Activated naive CD4-positive, alpha-beta T cell treated with anti-CD3 and anti-CD28 coated beads, Interleukin-2, amount 50 U/mL, for 72 hours (primary cell): ENCODE measurements at regions not wholly inside any gene's neighbourhood (a gene's known extent, or its start where the extent isn't known, plus 50 kb on each side); places are given as distances from the start of the nearest gene placed in this dataset.
"Not testable (repeated sequence)": the region's sequence is repeated elsewhere in the genome, so short reads cannot be mapped to it uniquely, and the experiment has no call there.

ENCODE experiments used
- ATAC-seq, 2 donors: fragments of 150-1000 bp; cut with Tn5 transposase; 2 replicates each; pipeline ENCODE4 v1.10.0; 2021; ENCODE audit warnings: mild to moderate bottlenecking in 2 of 2, moderate library complexity in 2 of 2
- DNase-seq, 2 donors: peaks; one replicate each; pipeline ENCODE4 v3.0.0; 2021 to 2022; ENCODE audit warnings: low spot score in 2 of 2
- H3K27ac Mint-ChIP-seq, 2 donors: one replicate each; pipeline ENCODE4 v1.8.0; 2022; ENCODE audit warnings: mild to moderate bottlenecking in 2 of 2, mixed read lengths in 2 of 2
- H3K36me3 Mint-ChIP-seq, 2 donors: one replicate each; pipeline ENCODE4 v1.8.0; 2022; ENCODE audit warnings: mixed read lengths in 2 of 2
- H3K9me3 Mint-ChIP-seq, 2 donors: one replicate each; pipeline ENCODE4 v1.8.0; 2022; ENCODE audit warnings: mixed read lengths in 2 of 2

DNA sequence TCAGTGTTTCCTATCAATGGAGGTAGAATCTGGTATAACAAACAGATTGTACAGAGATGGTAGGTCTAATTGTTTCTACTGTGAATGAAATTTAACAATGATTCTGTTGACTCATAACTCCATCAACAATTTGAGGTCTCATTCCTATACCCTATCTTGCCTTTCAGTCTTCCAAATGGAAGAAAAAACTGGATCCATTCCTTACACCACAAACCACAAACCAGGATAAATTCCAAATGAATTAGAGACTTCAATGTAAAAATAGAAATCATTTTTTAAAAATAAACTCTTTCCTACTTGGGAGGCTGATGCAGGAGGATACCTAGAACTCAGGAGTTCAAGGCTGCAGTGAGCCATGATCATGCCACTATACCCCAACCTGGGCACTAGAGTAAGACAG, 114.4 kb upstream of the WDR44 start:
- no peaks in the 10 kb centered on the region for H3K9me3 Mint-ChIP-seq
- ATAC-seq (no peak), DNase-seq (no peak)
- H3K27ac Mint-ChIP-seq: no peak overlapping the region
- H3K36me3 Mint-ChIP-seq: no peaks in the 10 kb centered on the region

GRCh38 chrX:118239178-118239870, 106.6 kb upstream of the WDR44 start:
- ATAC-seq (no peak), DNase-seq (no peak)
- Mint-ChIP-seq H3K27ac (no peak overlapping the region), H3K9me3 (no peaks in the 10 kb centered on the region), H3K36me3 (peaks cover 0 to 12% of the 10 kb centered on the region in 2 donors)

- no peak overlapping the region for H3K27ac Mint-ChIP-seq
- ATAC-seq (no peak), DNase-seq (no peak)
- H3K9me3 Mint-ChIP-seq: no peaks in the 10 kb centered on the region
- peaks cover 0 to 12% of the 10 kb centered on the region in 2 donors for H3K36me3 Mint-ChIP-seq
Observed at GRCh38 chrX:118239913-118240698, 105.8 kb upstream of the WDR44 start.

GRCh38 chrX:118246961-118247360, 98.9 kb upstream of the WDR44 start:
- not testable (repeated sequence) for H3K36me3 Mint-ChIP-seq, H3K9me3 Mint-ChIP-seq, ATAC-seq, H3K27ac Mint-ChIP-seq, DNase-seq

DNA sequence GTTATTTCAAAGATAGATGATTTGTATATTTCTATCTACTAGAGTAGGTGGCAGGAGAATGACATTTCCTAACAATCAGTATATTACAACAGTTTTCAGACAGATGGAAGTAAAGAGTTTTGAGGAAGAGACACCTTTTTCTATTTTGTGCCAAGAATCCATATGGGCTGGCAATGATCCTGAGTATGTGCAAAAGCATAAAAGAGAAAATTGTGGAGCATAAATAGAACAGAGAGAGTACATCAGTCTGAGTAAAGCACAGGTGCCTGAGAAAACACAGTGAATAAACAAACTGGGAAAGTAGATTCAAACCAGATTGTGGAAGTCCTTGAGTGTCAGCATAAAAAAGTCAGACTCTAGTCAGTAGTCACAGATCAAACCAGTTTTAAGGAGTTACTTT, 96.8 kb upstream of the WDR44 start:
- no peak for DNase-seq
- no peaks in the 10 kb centered on the region for H3K36me3 Mint-ChIP-seq
- no peak for ATAC-seq

DNA sequence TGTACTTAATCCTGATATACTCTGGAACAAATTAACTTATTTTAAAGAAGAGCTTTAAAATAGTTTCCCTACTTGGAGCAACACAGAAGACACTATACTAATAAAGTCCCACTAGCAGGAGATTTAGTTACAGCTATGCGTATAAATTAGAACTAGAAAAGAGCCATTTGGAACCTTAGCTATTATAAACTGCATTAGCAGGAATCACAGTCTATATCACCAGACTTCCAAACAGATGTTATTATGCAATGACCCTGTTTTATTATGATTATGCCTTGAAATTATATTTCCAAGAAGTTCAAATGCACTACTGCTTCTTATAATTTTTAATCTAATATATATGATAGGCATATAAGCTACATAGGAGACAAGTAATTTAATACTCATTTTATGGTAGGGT, 95.5 kb upstream of the WDR44 start:
- H3K9me3 Mint-ChIP-seq: no peaks in the 10 kb centered on the region
- no peak for DNase-seq
- H3K36me3 Mint-ChIP-seq: no peaks in the 10 kb centered on the region
- H3K27ac Mint-ChIP-seq: no peak overlapping the region
- no peak for ATAC-seq

More for the DNA sequence above, 96.8 kb upstream of the WDR44 start:
- H3K27ac Mint-ChIP-seq: no peak overlapping the region
- H3K9me3 Mint-ChIP-seq: no peaks in the 10 kb centered on the region

GRCh38 chrX:118251271-118251670, 94.6 kb upstream of the WDR44 start:
- Mint-ChIP-seq H3K27ac (no peak overlapping the region), H3K9me3 (no peaks in the 10 kb centered on the region), H3K36me3 (no peaks in the 10 kb centered on the region)
- DNase-seq (no peak), ATAC-seq (no peak)

- DNase-seq (no peak), ATAC-seq (no peak)
- Mint-ChIP-seq H3K36me3 (no peaks in the 10 kb centered on the region), H3K9me3 (no peaks in the 10 kb centered on the region), H3K27ac (no peak overlapping the region)
Observed at GRCh38 chrX:118252967-118253366, 92.9 kb upstream of the WDR44 start.

- Mint-ChIP-seq H3K9me3 (no peaks in the 10 kb centered on the region), H3K27ac (no peak overlapping the region), H3K36me3 (no peaks in the 10 kb centered on the region)
- no peak for ATAC-seq
- peak in 1 of 2 donors; percentile 35 for DNase-seq
Observed at GRCh38 chrX:118254611-118255010, 91.3 kb upstream of the WDR44 start.

- DNase-seq (no peak), ATAC-seq (no peak)
- Mint-ChIP-seq H3K36me3 (no peaks in the 10 kb centered on the region), H3K9me3 (no peaks in the 10 kb centered on the region), H3K27ac (no peak overlapping the region)
Observed at GRCh38 chrX:118255921-118256320, 90.0 kb upstream of the WDR44 start.

DNA sequence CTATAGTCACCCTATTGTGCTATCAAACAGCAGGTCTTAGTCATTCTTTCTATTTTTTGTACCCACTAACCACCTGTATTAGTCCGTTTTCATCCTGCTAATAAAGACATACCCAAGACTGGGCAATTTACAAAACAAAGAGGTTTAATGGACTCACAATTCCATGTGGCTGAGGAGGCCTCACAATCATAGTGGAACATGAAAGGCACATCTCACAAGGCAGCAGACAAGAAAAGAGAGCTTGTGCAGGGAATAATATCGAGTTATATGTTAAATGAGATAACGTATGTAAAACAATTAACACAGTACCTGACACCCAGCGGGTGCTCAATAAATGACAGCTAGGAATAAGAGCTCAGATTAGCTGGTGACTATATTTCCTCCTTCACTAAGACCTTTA, 88.1 kb upstream of the WDR44 start:
- Mint-ChIP-seq H3K27ac (no peak overlapping the region), H3K36me3 (no peaks in the 10 kb centered on the region), H3K9me3 (no peaks in the 10 kb centered on the region)
- DNase-seq (no peak), ATAC-seq (no peak)

- DNase-seq (no peak), ATAC-seq (no peak)
- no peaks in the 10 kb centered on the region for H3K36me3 Mint-ChIP-seq
- peak overlapping the region in 1 of 2 donors; percentile 53 for H3K27ac Mint-ChIP-seq
- no peaks in the 10 kb centered on the region for H3K9me3 Mint-ChIP-seq
Observed at GRCh38 chrX:118259213-118259612, 86.7 kb upstream of the WDR44 start.

GRCh38 chrX:118261151-118261550, 84.8 kb upstream of the WDR44 start:
- Mint-ChIP-seq H3K27ac (no peak overlapping the region), H3K36me3 (no peaks in the 10 kb centered on the region), H3K9me3 (no peaks in the 10 kb centered on the region)
- ATAC-seq (no peak), DNase-seq (no peak)

- Mint-ChIP-seq H3K27ac (no peak overlapping the region), H3K36me3 (no peaks in the 10 kb centered on the region), H3K9me3 (no peaks in the 10 kb centered on the region)
- no peak for ATAC-seq
- no peak for DNase-seq
Observed at GRCh38 chrX:118271775-118272174, 74.1 kb upstream of the WDR44 start.

- Mint-ChIP-seq H3K27ac (no peak overlapping the region), H3K36me3 (no peaks in the 10 kb centered on the region), H3K9me3 (no peaks in the 10 kb centered on the region)
- no peak for DNase-seq
- ATAC-seq: no peak
Observed at GRCh38 chrX:118272242-118272641, 73.7 kb upstream of the WDR44 start.

DNA sequence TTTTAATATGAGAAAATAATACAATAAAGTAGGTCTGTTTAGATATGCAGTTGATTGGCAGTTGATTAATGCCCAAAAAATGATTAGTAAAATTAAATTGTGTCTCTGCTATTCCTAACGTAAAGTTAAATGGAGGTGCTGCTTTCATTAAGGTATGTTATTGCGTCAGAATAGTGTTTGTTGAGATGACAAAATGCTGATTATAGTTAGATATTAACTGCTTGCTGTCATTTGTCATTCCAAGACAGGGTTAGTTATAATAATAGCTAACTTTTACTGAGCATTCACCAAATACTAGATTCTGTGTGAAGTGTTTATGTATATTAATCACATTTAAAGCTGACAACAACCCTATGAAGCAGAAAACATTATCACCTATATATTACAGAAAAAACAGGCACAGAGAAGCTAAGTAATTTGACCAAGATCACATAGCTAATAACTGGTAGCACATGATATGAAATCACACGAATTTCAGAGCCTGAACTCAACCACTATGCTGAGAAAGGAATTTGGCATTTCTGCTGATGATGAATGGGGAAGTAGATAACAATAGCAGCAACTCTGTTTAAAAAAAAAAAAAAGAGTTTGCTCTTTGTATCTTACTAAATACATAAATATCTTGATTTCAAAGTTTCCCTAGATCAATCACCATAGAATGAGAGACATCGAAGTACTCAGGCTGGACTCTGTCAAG, 59.7 kb upstream of the WDR44 start:
- H3K9me3 Mint-ChIP-seq: no peaks in the 10 kb centered on the region
- H3K27ac Mint-ChIP-seq: no peak overlapping the region
- ATAC-seq (no peak), DNase-seq (no peak)
- no peaks in the 10 kb centered on the region for H3K36me3 Mint-ChIP-seq

GRCh38 chrX:118295818-118296217, 50.1 kb upstream of the WDR44 start:
- not testable (repeated sequence) for H3K36me3 Mint-ChIP-seq, H3K27ac Mint-ChIP-seq, H3K9me3 Mint-ChIP-seq, ATAC-seq, DNase-seq
